K562 (cell line): ENCODE measurements at regions not wholly inside any gene's neighbourhood (a gene's known extent, or its start where the extent isn't known, plus 50 kb on each side); places are given as distances from the start of the nearest gene placed in this dataset.

Experiments used
- ATAC-seq: fragments of 200-7000 bp; cut with Tn5 transposase; 3 replicates; pipeline ENCODE4 v1.9.1; 2020; ENCODE audit warnings: moderate library complexity
- BruUV-seq: library from RNA; stranded (reverse); fragments of 400-500 nt; replicated peaks from 2 replicates; lab custom pipeline; 2021; lab: Mats Ljungman, UMichigan
- CTCF ChIA-PET: fragments of 300-600 bp; formaldehyde crosslinking; extraction: SDS; loops from one replicate; lab custom pipeline; 2021; ENCODE audit warnings: low intra/inter-chr PET ratio; lab: Yijun Ruan, JAX
- POLR2A ChIA-PET: fragments of 300-600, 350-650 bp; sonication (Branson Sonifier 250); formaldehyde crosslinking; extraction: SDS; loops from one replicate; lab custom pipeline; 2021; ENCODE audit warnings: antibody characterized with exemption, inconsistent platforms; lab: Yijun Ruan, JAX
- DNase-seq, 4 experiments: peaks; one replicate each; pipeline versions ENCODE4 v3.0.0 to v3.0.0-alpha.2; 2011 to 2018; ENCODE audit warnings: low spot score in 3 of 4, mixed read lengths in 3 of 4; ENCODE audit errors: extremely low read depth in 1 of 4
- FAIRE-seq: peaks from 2 replicates; lab custom pipeline; 2011; peaks lifted over from hg19 to GRCh38; lab: Jason Lieb, UNC
- H2AFZ ChIP-seq: 2 replicates; pipeline ENCODE4 v1.6.0; 2011; ENCODE audit warnings: low read depth, low read length, control low read depth, inconsistent platforms
- H3K27ac ChIP-seq: fragments of 200-600 bp; 3 replicates; pipeline ENCODE4 v1.8.0; 2011; ENCODE audit warnings: low read depth, mild to moderate bottlenecking, control low read depth, inconsistent platforms, low read length, moderate library complexity, mixed read lengths; ENCODE audit errors: extremely low read depth
- H3K27me3 ChIP-seq, 2 experiments: fragments of 300-600 bp in 1 of 2; 2 replicates in 1 of 2; 3 replicates in 1 of 2; pipeline versions ENCODE4 v1.6.0 to v1.8.0; 2011; ENCODE audit warnings: inconsistent platforms in 2 of 2, low read length in 2 of 2, mild to moderate bottlenecking in 1 of 2, mixed read lengths in 1 of 2, moderate library complexity in 1 of 2; ENCODE audit not compliant: control insufficient read depth in 2 of 2, insufficient read depth in 2 of 2
- H3K36me3 ChIP-seq: fragments of 300-600 bp; 3 replicates; pipeline ENCODE4 v1.8.0; 2011; ENCODE audit warnings: mild to moderate bottlenecking, low read length, inconsistent platforms; ENCODE audit not compliant: control insufficient read depth, insufficient read depth
- H3K4me1 ChIP-seq, 2 experiments: fragments of 200-600 bp in 1 of 2; replicated peaks in 1 of 2; 2 replicates in 1 of 2; 3 replicates in 1 of 2; pipeline versions ENCODE4 v1.5.1 to v1.8.0; 2011; ENCODE audit warnings: inconsistent platforms in 2 of 2, low read length in 2 of 2, mild to moderate bottlenecking in 1 of 2, mixed read lengths in 1 of 2, moderate library complexity in 1 of 2; ENCODE audit not compliant: control insufficient read depth in 2 of 2, insufficient read depth in 2 of 2
- H3K4me2 ChIP-seq: 2 replicates; pipeline ENCODE4 v1.6.1; 2011; ENCODE audit warnings: low read length, control low read depth, inconsistent platforms, mixed read lengths; ENCODE audit not compliant: insufficient read depth
- H3K4me3 ChIP-seq: fragments of 200-600 bp; sonication (generic), shearing (Covaris generic); 2 replicates; pipeline ENCODE4 v1.5.1; 2016; ENCODE audit warnings: control low read depth, inconsistent platforms
- H3K79me2 ChIP-seq: fragments of 200-600 bp; 3 replicates; pipeline ENCODE4 v1.8.0; 2011; ENCODE audit warnings: low read length, inconsistent platforms; ENCODE audit not compliant: control insufficient read depth, insufficient read depth
- H3K9ac ChIP-seq, 2 experiments: 2 replicates each; pipeline versions ENCODE4 v1.6.0 to v1.6.1; 2011; ENCODE audit warnings: low read depth in 2 of 2, low read length in 2 of 2, control low read depth in 1 of 2, inconsistent platforms in 1 of 2, mild to moderate bottlenecking in 1 of 2, mixed read lengths in 1 of 2; ENCODE audit not compliant: insufficient read depth in 1 of 2
- H3K9me1 ChIP-seq: one replicate; pipeline ENCODE4 v1.6.0; 2011; ENCODE audit warnings: inconsistent platforms, mild to moderate bottlenecking, low read length, moderate library complexity; ENCODE audit not compliant: control insufficient read depth, insufficient read depth
- H3K9me3 ChIP-seq: replicated peaks from 2 replicates; pipeline ENCODE4 v1.5.1; 2011; ENCODE audit warnings: low read depth, low read length, inconsistent platforms; ENCODE audit not compliant: control insufficient read depth, insufficient read depth
- H4K20me1 ChIP-seq: replicated peaks from 2 replicates; pipeline ENCODE4 v1.6.1; 2011; ENCODE audit warnings: low read length, inconsistent platforms, mixed read lengths; ENCODE audit not compliant: control insufficient read depth, insufficient read depth
- BMI1 ChIP-seq: fragments of 150-350 bp; IDR thresholded peaks from 2 replicates; pipeline ENCODE4 v1.6.1; 2014; ENCODE audit warnings: low read length
- CHCHD3 ChIP-seq: fragments of 250-450 bp; sonication (Bioruptor Pico); IDR thresholded peaks from 2 replicates; pipeline ENCODE4 v2.1.2; 2022; ENCODE audit warnings: mild to moderate bottlenecking
- CREB3L1 ChIP-seq: fragments of 450-650 bp; IDR thresholded peaks from 2 replicates; pipeline ENCODE4 v1.6.1; 2014; ENCODE audit warnings: low read depth, mild to moderate bottlenecking, moderate library complexity, borderline replicate concordance
- CXXC5 ChIP-seq: fragments of 250-450 bp; sonication (Bioruptor Pico); IDR thresholded peaks from 2 replicates; pipeline ENCODE4 v1.8.0; 2022; ENCODE audit warnings: inconsistent platforms, mild to moderate bottlenecking, moderate library complexity
- HDAC1 ChIP-seq, 2 experiments: fragments of 450-650 bp; IDR thresholded peaks; 2 replicates each; pipeline ENCODE4 v1.6.1; 2016 to 2017; ENCODE audit warnings: inconsistent platforms in 1 of 2, mild to moderate bottlenecking in 1 of 2, moderate library complexity in 1 of 2
- JUNB ChIP-seq: fragments of 450-650 bp; formaldehyde crosslinking; conservative IDR thresholded peaks from 2 replicates; pipeline ENCODE4 v1.4.0; 2020; ENCODE audit warnings: mild to moderate bottlenecking
- PCBP1 ChIP-seq: fragments of 200-400 bp; formaldehyde crosslinking; IDR thresholded peaks from 2 replicates; pipeline ENCODE4 v1.6.1; 2018; ENCODE audit warnings: mild to moderate bottlenecking, low read depth, low read length; ENCODE audit not compliant: poor library complexity, severe bottlenecking
- SP2 ChIP-seq: IDR thresholded peaks from 2 replicates; pipeline ENCODE4 v1.6.1; 2011; ENCODE audit warnings: mild to moderate bottlenecking, low read depth, low read length, moderate library complexity; ENCODE audit not compliant: poor library complexity, severe bottlenecking; ENCODE audit errors: extremely low read depth
- ZNF253 ChIP-seq: fragments of 250-450 bp; sonication (Bioruptor Pico); conservative IDR thresholded peaks from 2 replicates; pipeline ENCODE4 v1.6.1; 2021; ENCODE audit warnings: mild to moderate bottlenecking
- ZNF408 ChIP-seq: fragments of 250-450 bp; sonication (Bioruptor Pico); IDR thresholded peaks from 2 replicates; pipeline ENCODE4 v1.4.0; 2020; ENCODE audit warnings: low read depth, mild to moderate bottlenecking, moderate library complexity
- ZNF644 ChIP-seq: fragments of 200-800 bp; sonication (Bioruptor generic); IDR thresholded peaks from 2 replicates; pipeline ENCODE4 v1.6.1; 2016; ENCODE audit warnings: low read depth, missing genetic modification characterization, missing compliant biosample characterization
- WGBS: fragments of 100-300 bp; shearing (Covaris generic); methylation state at CpG from one replicate; pipeline ENCODE4 v1.1.6; 2016; ENCODE audit warnings: low coverage, mixed read lengths; ENCODE audit not compliant: insufficient coverage; ENCODE audit errors: missing lambda C conversion rate; 5-methylcytosine and 5-hydroxymethylcytosine counted together
- in situ Hi-C: fragments of 300-500 bp; cut with MboI; formaldehyde crosslinking; loops from 4 replicates; pipeline ENCODE4 v1.15.0; 2018; ENCODE audit warnings: inconsistent platforms, mixed read lengths
- intact Hi-C: fragments of 100-400 bp; cut with micrococcal nuclease; formaldehyde crosslinking; loops from 2 replicates; pipeline ENCODE4 v1.14.2; 2022

DNA sequence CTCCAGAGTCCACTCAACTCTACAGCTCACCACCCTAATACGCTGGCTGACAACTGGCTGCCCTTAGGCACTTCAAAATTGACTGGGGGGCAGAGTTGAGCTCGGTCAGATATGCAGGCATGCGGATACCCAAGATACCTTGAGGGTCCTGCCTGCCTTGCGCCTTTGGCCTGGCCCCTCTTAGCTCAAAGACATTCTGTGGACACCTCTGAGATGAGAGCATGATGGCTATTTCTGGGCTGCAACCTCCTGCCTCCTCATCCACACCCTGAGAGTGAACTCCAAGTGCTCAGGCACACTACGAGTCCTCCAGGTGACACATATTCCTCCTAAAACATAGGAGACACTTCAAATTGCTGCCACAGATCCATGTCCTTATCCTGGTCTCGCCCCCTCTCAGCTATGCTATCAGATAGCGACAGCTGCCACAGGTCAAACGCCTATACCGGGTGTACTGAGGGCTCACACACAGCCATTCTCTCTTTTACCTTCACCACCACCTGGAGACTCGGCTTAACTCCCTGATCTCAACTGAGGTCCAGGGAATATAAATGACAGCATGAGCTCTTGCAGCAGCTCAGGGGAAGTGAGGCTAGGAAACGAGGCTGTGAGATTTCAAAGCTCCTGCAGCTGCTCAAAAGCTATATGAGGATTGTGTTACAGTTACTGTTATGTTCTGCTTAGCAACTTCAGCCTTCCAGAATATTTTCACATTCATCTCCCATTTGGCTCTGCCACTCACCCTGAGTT, 60.5 kb upstream of the TEX51 start:
- Histone ChIP-seq H4K20me1 (no peaks in the 10 kb centered on the region), H3K4me3 (no peak overlapping the region), H3K4me1 (no peaks in the 10 kb centered on the region), H3K27me3 (no peaks in the 10 kb centered on the region; a peak in 2 of 5 replicates), H3K9ac (no peak overlapping the region), H3K27ac (no peak overlapping the region), H2AFZ (no peak overlapping the region), H3K9me1 (no peaks in the 10 kb centered on the region), H3K36me3 (no peaks in the 10 kb centered on the region), H3K9me3 (no peaks in the 10 kb centered on the region), H3K4me2 (no peak overlapping the region), H3K79me2 (no peaks in the 10 kb centered on the region)
- under 1% methylated on average over 11 of the region's 11 CpGs for WGBS
- ATAC-seq (no peak), FAIRE-seq (no peak), DNase-seq (no peak)
- intact Hi-C loops: no loop called here
- TF ChIP-seq JUNB (CRISPR knock-in tag) (no peak), PCBP1 (no peak), ZNF253 (CRISPR knock-in tag) (no peak), CXXC5 (CRISPR knock-in tag) (no peak), SP2 (no peak)
- no TSS peak for BruUV-seq
- ChIA-PET POLR2A (no interaction called here), CTCF (no interaction called here)
- in situ Hi-C loops: no loop called here

DNA sequence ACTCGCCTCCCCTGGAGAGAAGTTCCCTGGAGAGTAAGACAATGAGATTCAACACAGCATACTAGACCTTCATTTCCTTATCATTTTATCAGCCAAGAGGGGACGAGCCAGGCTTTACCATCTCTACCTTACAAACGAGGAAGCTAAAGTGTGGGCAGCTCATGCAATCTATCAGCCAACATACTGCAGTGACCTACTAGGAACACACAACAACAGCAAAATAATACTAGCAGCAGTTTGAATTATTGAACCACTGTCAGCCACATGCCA, 60.0 kb upstream of the TEX51 start:
- TF ChIP-seq CHCHD3 (CRISPR knock-in tag) (no peak), HDAC1 (IDR thresholded peaks at IDR 0.05) (no peak), CREB3L1 (no peak), ZNF408 (CRISPR knock-in tag) (no peak), ZNF644 (tag) (no peak), BMI1 (no peak)
- DNase-seq (no peak), ATAC-seq (no peak), FAIRE-seq (no peak)
- BruUV-seq: no TSS peak
- Histone ChIP-seq H3K27me3 (no peaks in the 10 kb centered on the region; a peak in 2 of 5 replicates), H2AFZ (no peak overlapping the region), H3K27ac (no peak overlapping the region), H4K20me1 (no peaks in the 10 kb centered on the region), H3K36me3 (no peaks in the 10 kb centered on the region), H3K4me1 (no peaks in the 10 kb centered on the region), H3K4me3 (no peak overlapping the region), H3K79me2 (no peaks in the 10 kb centered on the region), H3K4me2 (no peak overlapping the region), H3K9me1 (no peaks in the 10 kb centered on the region), H3K9ac (no peak overlapping the region), H3K9me3 (no peaks in the 10 kb centered on the region)
- WGBS: 0% methylated on average over 3 of the region's 3 CpGs
- CTCF ChIA-PET: no interaction called here
- intact Hi-C loops: no loop called here
- in situ Hi-C loops: no loop called here
- POLR2A ChIA-PET: no interaction called here
